SKM-1 (cell line): ENCODE measurements at regions not wholly inside any gene's neighbourhood (a gene's known extent, or its start where the extent isn't known, plus 50 kb on each side); places are given as distances from the start of the nearest gene placed in this dataset.
"Not testable (repeated sequence)": the region's sequence is repeated elsewhere in the genome, so short reads cannot be mapped to it uniquely, and the experiment has no call there.

ENCODE experiments used
- DNase-seq: peaks from one replicate; lab custom pipeline; 2025; ENCODE audit not compliant: unreplicated experiment; lab: John Stamatoyannopoulos, UW

DNA sequence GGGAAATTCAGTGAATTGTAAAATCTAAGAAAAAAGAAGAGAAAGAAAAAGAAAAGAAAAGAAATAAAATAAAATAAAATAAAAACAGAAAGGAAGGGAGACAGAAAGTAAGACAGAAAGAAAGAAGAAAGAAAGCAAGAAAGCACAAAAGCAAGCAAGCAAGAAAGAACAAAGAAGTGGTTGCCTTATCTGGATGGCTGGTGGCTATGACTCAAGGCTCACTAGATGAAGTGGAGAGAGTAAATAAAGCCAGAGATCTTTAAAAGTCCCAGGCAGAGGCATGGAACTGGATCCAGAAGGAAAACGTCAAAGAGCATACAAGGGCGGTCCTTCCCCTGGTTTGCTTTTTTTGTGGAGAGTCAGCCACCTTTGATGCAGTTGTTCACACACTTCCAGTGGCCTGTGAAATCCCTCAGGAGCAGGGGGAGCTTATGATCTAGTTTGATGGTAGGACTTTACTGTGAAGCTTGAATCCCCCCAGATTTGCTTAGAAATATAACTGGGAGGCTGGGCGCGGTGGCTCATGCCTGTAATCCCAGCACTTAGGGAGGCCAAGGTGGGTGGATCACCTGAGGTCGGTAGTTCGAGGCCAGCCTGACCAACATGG, 176.7 kb upstream of the HMHB1 start:
- DNase-seq: no peak

DNA sequence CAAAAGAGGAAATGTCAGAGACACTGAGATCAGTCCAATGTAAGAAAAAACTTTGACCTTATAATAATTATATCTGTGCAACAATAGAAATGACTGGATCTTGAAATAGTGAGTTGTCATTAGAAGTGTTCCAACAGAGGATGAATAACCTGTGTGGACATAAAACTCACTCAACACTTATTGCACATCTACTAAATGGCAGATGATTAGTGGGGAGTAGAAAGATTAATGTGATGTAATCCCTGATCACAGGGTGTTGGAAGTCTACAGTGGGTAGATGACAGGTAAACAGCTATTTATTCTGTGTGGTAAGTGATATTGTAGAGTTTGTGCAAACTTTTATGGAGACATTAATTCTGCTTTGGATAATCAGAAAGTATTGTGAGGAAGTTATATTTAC, 177.3 kb upstream of the HMHB1 start:
- no peak for DNase-seq

DNA sequence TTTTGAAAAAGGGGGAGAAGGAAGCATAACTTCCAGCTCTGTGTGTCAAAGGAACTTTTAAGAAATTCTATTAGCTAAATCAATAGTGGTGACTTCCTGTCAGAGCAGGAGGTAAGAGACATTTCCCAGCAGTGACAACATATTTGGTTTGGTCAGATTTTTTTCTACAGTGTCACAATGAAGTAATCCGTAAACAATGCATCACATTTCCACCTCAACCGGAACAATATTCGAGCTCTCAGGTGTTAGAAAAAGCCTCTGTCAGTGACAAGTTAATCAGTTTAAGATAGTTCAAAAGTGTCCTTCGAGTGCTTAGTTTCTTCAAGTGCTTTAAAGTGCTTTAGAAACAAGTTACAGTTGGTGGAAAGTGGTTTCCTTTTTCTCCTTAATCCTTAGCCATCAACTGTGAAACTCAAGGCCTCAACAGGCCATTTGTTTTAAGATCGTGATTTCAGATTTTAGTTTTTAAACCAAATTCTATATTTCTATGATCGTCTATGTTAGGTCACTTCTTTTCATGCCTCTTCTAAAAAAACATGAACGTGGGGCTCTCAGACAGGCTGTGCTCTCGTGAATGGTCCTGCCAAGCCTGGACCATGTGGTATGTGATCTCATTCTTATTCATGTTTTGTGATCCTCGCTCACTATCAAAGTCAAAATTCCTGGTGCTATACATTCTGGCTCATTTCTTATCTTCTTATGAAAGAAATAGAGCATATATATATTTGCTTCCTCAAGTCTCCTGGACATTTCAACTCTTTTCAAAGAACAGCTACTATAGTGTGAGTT, 181.9 kb upstream of the HMHB1 start:
- DNase-seq: no peak

DNA sequence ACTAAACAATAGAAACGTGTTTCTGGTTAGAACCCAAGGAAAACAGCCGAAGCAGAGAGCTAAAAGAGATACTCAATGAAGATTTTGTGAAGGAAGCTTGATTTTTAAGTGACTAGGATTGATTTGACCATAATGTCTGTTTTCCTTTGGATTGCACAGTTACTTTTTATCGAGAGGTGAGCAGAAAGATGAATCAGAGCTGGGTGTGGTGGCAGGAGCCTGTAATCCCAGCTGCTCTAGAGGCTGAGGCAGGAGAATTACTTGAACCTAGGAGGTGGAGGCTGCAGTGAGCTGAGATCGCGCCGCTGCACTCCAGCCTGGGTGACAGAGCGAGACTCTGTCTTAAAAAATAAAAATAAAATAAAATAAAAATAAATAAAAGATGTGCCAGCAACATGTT, 186.9 kb upstream of the HMHB1 start:
- DNase-seq: not testable (repeated sequence)

DNA sequence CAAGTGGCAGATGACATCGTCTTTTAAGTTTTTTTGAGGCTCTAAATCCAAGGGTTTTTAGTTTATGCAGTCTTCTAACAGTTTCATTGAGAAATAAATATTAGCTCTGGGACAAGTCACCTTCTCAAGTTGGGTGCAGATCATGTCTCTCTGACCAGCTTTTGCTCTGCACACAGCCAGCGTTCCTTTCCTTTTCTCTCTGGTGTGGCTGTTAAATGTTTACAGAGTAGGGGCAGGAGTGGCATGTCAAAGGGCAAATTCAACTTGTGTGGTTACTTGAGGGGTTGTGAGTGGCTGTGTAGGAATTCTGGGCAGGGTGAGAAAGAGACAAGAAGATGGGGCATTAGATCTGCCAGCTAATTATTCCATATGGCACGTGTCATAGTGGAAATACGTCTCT, 187.5 kb upstream of the HMHB1 start:
- DNase-seq: no peak

DNA sequence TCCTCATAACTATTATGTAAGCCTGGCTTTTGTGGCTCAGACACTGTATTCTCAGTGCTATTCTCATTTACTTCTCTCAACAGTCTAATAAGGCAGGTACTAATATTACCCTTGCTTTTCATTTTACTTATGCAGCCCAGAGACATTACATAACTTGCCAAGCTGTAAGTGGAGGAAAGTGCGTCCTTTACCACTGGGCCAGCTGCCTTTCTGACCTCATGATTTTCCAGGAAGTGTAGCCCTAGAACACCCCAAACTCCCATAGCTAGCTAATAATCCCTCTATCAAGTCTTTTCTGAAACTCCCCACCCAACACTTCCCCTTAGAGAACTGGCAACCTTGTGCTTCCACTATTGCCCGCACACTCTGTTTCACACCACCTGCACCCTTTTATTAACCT, 192.9 kb upstream of the HMHB1 start:
- no peak for DNase-seq

DNA sequence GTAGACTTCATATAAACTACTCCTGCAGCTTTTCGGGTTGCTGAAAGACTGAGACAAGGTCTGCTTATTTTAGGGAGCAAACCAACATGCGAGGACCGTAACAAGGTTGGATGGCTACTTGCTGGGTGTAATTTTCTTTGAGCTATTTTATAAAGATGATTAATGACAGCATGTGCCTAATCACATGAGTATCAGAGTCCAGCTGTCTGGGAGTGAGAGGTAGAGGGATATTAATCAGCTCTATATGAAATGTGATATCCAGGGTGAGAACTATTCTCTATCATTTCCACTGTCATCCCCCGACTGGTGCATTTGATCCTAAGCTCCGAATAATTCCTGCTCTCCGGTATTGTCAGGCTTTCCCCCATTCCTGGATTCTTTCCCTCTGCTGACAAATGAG, 193.8 kb upstream of the HMHB1 start:
- DNase-seq: no peak

DNA sequence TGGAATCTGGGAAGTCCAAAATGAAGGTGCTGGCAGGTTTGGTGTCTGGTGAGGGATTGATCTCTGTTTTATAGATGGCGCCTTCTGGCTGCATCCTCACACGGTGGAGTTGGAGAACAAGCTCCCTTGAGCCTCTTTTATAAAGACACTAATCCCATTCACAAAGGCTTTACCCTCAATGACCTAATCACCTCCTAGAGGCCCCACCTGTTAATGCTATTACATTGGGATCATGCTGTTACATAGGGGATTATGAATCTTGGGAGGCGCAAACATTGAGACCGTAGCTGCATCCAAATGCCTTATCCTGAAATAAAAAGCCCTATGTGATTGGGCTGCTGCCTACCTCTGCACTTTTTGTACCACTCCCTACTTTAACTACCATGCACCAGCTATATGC, 197.1 kb upstream of the HMHB1 start:
- no peak for DNase-seq

DNA sequence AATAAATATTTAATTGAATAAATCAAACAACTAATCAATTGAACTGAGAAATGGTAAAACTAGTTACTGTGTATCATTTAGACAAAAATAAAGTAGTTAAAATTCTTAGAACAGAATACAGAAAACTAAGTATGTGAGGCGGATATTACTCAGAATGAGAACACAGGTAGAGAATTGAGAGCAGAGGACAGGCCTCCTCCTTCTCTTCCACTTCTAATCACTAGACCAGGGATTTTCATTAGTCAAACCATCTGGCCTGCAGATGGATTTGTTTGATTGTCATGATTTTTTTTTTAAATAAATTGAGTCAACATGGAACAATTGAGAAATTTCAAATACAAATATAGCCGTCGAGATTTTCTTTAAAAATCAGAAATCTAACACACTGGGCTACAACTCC, 198.6 kb upstream of the HMHB1 start:
- no peak for DNase-seq

DNA sequence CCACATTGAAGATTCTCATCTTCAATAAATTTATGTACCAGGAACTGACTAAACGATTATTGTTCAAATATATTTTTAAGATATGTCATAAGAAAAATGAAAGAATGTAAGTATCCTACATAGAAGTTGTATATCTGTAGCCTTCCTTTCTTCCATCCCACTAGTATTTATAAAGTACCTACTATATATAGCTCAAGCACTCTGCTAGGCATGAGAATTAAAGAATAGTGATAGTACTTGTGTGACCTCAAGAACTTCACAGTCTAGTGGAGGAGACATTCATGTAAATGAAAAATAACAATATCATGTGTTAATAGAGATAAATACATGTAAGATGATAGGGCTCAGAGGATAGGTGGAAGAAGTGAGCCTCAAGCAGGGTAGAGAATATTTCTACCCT, 201.0 kb upstream of the HMHB1 start:
- no peak for DNase-seq

DNA sequence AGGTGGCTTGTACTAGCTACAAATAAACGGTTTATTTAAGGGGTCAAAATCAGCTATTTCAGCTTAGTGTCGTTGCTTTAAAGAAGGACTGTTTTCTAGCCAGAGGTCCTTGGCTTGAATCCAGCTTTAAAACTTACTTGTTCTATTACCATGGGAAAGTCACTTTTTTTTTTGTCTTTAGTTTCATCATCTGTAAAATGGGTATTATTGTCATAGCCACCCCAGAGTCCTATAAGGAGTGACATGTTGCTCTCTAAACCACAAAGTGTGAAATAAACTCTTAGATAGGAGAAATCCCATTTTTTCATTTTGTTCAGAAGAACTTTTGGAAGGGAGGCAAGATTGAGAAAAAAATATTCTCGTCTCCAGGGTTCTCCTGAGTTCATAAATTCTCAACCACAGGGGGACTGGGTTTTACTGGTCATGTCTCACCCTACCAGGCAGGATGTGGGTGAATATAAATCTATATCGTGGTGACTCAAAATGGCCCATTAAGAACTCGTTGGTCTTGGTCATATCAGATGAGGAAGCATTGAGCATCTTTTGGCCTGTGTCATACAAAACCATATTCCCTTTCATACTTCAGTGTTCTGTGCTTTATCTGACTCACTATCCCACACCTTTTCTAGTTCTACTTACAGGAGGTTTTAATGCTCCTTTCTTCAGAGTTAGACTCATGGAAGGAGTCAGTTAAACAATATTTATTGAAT, 202.7 kb upstream of the NR3C1 start:
- no peak for DNase-seq

DNA sequence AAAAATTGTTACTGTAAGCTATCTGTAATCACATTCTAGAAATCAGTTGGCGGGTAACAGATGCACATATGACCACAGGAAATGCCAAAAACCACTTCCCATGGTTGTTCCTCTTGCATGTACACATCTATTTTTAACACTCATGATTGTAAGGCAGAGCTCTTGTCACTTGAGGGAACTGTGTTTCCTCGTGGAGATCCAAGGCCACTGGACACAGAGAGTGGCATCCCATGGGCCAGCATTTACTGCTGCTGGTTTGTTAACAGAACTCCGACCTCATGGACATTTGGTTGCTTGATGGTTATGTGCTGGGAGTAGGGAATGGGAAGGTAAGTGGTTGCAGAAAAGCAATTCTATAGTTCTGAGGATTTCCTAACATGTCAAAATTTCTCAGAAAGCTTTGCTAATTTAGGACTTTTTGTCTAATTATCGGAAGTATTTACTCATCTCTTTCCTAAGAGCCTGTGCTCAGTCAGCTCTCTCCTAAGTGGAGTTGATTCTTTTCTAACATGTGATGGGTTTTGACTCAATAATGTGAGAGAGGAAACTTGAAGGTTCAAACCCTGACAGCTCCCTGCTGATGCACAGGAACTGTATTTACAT, 202.0 kb upstream of the NR3C1 start:
- DNase-seq: peak; percentile 61

DNA sequence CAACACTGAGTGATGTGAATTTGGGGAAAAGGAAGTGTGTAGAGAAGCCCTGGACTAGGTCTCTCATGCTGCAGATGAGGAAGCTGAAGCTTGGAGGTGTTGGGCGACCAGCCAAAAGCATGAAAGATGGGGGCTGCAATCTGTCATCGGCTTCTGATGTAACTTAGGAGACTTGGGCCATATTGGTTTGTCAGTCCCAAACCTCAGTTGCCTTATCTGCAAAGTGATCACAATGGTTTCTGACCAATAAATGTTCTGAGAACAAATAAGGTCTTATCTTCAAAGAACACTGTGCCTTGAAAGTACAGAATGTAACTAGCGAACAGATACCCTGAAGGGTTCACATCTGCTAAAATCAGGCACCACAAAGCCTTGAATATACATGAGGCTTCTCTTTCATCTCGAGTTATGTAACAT, 198.4 kb upstream of the NR3C1 start:
- DNase-seq: peak; percentile 31

DNA sequence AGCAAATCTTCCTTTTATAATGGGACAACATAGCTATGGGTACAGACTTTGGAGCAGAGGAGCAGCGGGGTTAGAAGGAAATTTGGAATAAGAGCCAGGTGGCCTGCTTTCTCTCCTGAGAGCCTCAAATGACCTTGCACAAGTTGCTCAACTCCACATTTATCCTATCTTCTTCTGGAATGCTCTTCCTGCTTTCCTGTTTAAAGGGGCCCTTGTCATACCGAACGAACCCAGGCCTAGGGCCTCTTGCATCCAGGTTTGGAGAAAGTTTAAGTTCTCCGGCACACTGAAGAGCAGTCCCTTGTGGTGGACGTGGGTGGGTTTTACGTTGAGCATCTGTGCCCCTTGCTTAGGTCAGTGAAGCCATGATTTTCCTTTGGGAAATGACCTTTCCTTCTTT, 197.9 kb upstream of the NR3C1 start:
- no peak for DNase-seq

DNA sequence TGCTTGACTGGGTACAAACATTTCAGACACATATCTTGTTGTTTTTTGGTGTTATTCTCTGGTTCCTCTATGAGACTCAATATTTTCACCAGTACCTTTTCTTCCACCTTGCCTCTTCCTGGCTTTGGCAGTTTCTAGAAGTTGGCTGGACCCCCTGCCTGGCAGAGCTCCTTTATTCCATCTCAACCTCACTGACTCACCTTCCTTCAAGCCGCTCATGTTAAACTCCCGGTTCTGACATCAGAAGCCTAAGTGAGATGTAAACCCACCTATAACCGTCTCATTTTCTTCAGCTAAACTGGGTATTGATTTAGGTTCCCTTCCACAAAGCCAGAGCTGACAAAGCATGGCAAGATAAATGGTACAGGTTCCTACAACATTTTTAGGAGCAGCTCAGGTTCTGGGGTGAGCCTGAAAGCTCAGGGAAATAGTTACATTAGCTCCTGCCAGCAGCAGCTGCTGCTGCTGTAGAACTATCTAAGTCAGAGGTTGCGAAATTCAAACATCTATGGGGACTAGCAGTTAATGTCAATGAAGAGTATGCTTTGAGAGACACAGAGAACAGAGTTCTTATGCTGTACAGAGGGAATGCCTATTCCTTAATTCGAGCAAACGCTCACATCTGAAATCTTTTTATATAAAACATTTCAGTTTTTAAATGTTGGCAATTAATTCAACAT, 197.1 kb upstream of the NR3C1 start:
- DNase-seq: peak; percentile 22

DNA sequence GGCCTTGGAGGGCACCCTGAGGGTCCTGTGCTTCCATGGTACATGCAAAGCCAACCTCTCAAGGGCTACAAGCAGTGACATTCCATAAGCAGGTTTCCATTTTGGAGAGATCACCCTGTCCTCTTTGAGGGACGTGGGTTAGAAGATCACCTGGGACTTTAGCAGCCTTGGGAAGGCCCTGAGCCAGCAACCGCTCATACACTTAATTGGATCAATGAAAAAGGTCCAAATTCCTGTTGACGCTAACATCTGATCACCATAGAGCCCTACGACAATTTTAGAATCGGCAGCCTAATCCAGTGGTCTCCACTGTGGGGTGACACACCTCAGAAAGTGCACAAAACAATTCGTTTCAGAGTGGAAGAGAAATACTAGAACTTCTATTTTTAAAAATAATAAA, 196.0 kb upstream of the NR3C1 start:
- no peak for DNase-seq

DNA sequence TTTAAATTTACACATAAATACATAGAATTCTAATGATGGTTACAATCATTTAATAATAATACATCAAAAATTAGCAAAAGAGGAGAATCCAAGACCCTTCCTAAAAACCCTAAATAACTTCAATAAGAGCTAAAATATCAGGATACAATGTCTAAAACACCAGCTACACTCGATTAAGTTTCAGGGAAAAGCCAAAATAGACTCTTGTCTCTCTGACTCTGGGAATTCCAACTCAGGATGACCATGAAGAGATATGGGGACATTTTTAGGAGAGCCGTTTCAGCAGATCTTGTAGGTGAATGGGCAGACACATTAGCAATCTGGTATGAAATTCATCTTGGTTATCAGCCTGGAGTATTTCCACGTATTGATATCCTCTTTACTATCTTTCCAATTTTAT, 193.3 kb upstream of the NR3C1 start:
- DNase-seq: no peak

DNA sequence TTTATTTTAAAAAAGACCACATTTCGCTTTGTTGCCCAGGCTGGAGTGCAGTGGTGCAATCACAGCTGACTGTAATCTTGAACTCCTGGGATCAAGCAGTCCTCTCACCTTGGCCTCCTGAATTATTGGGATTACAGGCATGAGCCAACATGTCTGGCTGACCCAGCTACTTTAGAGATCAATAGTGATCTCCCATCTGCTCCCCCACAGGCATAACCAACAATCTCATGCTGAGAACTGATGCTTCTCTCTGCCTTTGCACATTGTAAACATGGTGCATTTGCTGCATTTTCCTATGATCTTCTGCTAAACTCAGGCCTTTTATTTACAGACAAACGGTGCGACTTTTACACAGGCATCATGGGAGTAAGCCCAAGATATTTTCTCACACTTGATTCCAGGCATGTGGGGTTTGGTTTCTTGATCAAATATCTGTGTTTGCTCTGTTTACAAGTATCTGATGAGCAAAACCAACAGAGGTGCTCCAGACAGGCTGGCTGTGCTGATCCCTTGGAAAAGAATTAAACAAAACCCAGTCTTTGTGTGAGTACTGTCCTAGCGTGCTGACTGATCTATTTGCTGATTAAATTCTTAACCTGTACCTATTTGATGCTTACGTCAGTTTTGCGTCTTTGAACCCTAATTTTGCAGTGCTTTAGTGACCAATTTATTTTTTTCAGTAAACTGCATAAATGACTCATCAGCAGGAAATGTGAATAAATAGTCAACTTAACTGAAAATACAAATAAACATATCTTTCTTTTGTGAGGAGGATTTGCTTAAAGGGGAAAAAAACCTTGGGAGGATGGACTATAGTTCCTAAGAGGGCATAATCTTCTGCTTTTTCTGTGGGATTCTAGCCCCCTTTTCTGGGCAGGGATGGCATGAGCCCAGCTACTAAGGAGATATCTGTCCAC, 191.7 kb upstream of the NR3C1 start:
- no peak for DNase-seq

DNA sequence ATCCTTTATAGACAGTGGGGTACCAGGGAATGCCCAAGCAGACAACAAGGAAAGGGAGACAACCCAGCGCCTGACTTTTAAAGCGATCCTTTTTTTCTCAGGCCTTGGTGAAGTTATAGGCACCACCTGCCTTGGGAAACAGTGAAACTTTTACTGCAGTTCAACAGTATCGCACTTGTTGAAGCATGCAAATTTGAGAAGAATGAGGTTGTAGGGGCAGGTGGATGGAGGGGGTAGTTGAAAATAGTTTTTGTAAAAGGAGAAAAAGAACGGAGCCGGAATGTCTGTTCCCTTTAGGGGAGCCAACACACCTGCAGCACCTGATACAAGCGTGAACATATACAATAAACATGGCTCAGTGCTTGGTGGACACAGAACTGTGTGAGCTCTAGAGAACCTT, 190.2 kb upstream of the NR3C1 start:
- DNase-seq: no peak

DNA sequence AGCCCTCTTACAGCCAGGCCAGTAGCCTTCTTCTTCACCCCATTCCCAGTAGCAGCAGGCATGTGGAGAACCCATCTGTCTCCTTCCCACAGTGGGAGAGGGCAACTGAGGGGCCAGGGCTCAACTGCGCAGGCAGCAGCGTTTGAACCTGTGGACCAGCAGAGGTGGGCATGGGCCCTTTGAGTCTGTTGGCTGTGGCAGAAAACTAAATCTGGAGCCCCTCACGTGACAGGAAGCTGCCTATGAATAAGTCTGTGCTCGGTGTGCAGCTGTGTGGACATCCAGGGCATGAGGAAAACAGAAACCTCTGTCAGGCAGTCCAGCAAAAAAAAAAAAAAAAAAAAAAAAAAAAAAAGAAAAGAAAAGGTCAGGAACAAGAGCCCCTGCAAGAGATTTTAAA, 189.2 kb upstream of the NR3C1 start:
- no peak for DNase-seq
